ENCODE measurements at regions not wholly inside any gene's neighbourhood (a gene's known extent, or its start where the extent isn't known, plus 50 kb on each side); places are given as distances from the start of the nearest gene placed in this dataset.

- Histone ChIP-seq H2AFZ (ENCODE audit: low read length) (no peak overlapping the region), H3K4me1 (ENCODE audit: insufficient read depth, low read length) (no peaks in the 10 kb centered on the region), H3K79me1 (ENCODE audit: insufficient read depth, low read depth, low read length, poor library complexity, severe bottlenecking) (no peaks in the 10 kb centered on the region), H3K18ac (ENCODE audit: insufficient read length, low read depth, low read length) (no peak overlapping the region), H3K79me2 (ENCODE audit: insufficient read depth, low read length) (no peaks in the 10 kb centered on the region), H3K14ac (ENCODE audit: insufficient read depth, low read length) (no peak overlapping the region), H2BK20ac (ENCODE audit: low read depth, low read length, poor library complexity, severe bottlenecking) (no peak overlapping the region), H2BK5ac (ENCODE audit: insufficient read length, low read length) (no peak overlapping the region), H4K20me1 (ENCODE audit: control insufficient read depth, insufficient read depth, insufficient read length) (no peaks in the 10 kb centered on the region), H4K91ac (ENCODE audit: insufficient read length, low read depth, low read length) (no peak overlapping the region), H3K27me3 (ENCODE audit: insufficient read depth, low read length) (no peaks in the 10 kb centered on the region), H3T11ph (ENCODE audit: low read length) (no peak overlapping the region), H4K5ac (ENCODE audit: insufficient read length, low read depth, low read length) (no peak overlapping the region), H2AK5ac (ENCODE audit: insufficient read length, low read length) (no peak overlapping the region), H2BK15ac (ENCODE audit: low read depth, low read length) (no peak overlapping the region), H3K4ac (ENCODE audit: low read depth, low read length) (no peak overlapping the region), H3K23me2 (ENCODE audit: insufficient read length, low read depth, low read length, poor library complexity, severe bottlenecking) (no peaks in the 10 kb centered on the region), H3K9me3 (ENCODE audit: control insufficient read depth, low read depth, low read length) (peaks cover 30% of the 10 kb centered on the region), H3K27ac (ENCODE audit: insufficient read length, low read depth, low read length) (no peak overlapping the region), H3K23ac (ENCODE audit: insufficient read length, low read depth, low read length) (no peak overlapping the region), H3K56ac (ENCODE audit: insufficient read length, low read depth, low read length) (no peak overlapping the region), H4K8ac (replicated peaks; ENCODE audit: insufficient read length, low read depth, low read length) (no peak overlapping the region), H2BK120ac (ENCODE audit: low read depth, low read length, poor library complexity, severe bottlenecking) (no peak overlapping the region), H3K9ac (ENCODE audit: extremely low read depth, insufficient read length, low read length) (no peak overlapping the region), H3K4me2 (ENCODE audit: insufficient read depth, insufficient read length, low read length) (no peak overlapping the region), H2BK12ac (ENCODE audit: insufficient read length, low read depth, low read length) (no peak overlapping the region)
- Mint-ChIP-seq H3K27ac (no peak overlapping the region), H3K4me3 (no peak overlapping the region), H3K4me1 (no peaks in the 10 kb centered on the region), H3K27me3 (ENCODE audit: low read depth) (no peaks in the 10 kb centered on the region; the same call in 1 of the 2 replicates), H3K9me3 (peaks cover 58 to 72% of the 10 kb centered on the region in 2 experiments), H3K36me3 (ENCODE audit: insufficient read depth in 1 of 3, low read depth in 3 of 3) (peaks cover 43 to 62% (median 48%) of the 10 kb centered on the region in 3 experiments)
- DNase-seq = peak; percentile 28
- no CpG with 5 or more reads among the region's 3 CpGs for WGBS (ENCODE audit: extremely low coverage, insufficient read length, low lambda C conversion rate)
- no peak for TF ChIP-seq CTCF (conservative IDR thresholded peaks at IDR 0.05)
These were observed 788.2 kb upstream of the ALCAM start for GRCh38 chr3:104578558-104578957.
